ENCODE measurements at regions not wholly inside any gene's neighbourhood (a gene's known extent, or its start where the extent isn't known, plus 50 kb on each side); places are given as distances from the start of the nearest gene placed in this dataset.

GRCh38 chr12:114253976-114254778 is 151.8 kb downstream of the TBX5 start:
- TF ChIP-seq, protein P1, sequence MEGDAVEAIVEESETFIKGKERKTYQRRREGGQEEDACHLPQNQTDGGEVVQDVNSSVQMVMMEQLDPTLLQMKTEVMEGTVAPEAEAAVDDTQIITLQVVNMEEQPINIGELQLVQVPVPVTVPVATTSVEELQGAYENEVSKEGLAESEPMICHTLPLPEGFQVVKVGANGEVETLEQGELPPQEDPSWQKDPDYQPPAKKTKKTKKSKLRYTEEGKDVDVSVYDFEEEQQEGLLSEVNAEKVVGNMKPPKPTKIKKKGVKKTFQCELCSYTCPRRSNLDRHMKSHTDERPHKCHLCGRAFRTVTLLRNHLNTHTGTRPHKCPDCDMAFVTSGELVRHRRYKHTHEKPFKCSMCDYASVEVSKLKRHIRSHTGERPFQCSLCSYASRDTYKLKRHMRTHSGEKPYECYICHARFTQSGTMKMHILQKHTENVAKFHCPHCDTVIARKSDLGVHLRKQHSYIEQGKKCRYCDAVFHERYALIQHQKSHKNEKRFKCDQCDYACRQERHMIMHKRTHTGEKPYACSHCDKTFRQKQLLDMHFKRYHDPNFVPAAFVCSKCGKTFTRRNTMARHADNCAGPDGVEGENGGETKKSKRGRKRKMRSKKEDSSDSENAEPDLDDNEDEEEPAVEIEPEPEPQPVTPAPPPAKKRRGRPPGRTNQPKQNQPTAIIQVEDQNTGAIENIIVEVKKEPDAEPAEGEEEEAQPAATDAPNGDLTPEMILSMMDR (IDR thresholded peaks at IDR 0.05; ENCODE audit: low read depth, low read length), result no peak
- no peaks in the 10 kb centered on the region for H3K36me3 ChIP-seq
- DNase-seq, result no peak
- no peak overlapping the region for H3K27ac ChIP-seq
- no peak overlapping the region for H3K4me3 ChIP-seq (ENCODE audit: low read depth, low read length)
- no peaks in the 10 kb centered on the region for H3K9me3 ChIP-seq (ENCODE audit: severe bottlenecking)
- peaks cover 70% of the 10 kb centered on the region for H3K27me3 ChIP-seq (ENCODE audit: insufficient read depth, low read depth, severe bottlenecking)

DNA sequence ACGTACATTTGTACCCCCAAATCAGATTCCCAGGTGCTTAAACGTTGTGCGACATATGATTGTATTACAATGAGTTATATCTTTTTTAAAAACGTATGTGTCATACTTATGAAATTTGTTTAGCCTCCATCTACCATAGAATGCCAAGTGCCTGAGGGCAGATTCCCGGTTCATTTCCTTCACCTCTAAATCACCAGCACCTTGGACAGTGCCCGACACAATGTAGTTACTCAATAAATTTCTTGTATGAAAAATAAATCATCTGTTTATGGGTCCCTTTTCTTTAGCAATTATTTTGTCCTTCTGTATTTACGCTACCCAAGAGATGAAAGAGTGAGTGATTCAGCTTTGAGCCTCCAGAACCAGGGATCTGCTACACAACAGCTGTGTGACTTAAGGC is 157.4 kb downstream of the TBX5 start:
- H3K27ac ChIP-seq, result no peak overlapping the region
- H3K36me3 ChIP-seq, result no peaks in the 10 kb centered on the region
- no peaks in the 10 kb centered on the region for H3K9me3 ChIP-seq (ENCODE audit: severe bottlenecking)
- TF ChIP-seq, protein P1 (IDR thresholded peaks at IDR 0.05; ENCODE audit: low read depth, low read length), result no peak
- H3K27me3 ChIP-seq (ENCODE audit: insufficient read depth, low read depth, severe bottlenecking), result peaks cover 68% of the 10 kb centered on the region
- no peak for DNase-seq
- no peak overlapping the region for H3K4me3 ChIP-seq (ENCODE audit: low read depth, low read length)

GRCh38 chr12:114245555-114245954 is 160.4 kb downstream of the TBX5 start:
- Histone ChIP-seq H3K27ac (no peak overlapping the region), H3K9me3 (ENCODE audit: severe bottlenecking) (no peaks in the 10 kb centered on the region), H3K4me3 (ENCODE audit: low read depth, low read length) (no peak overlapping the region), H3K36me3 (no peaks in the 10 kb centered on the region), H3K27me3 (ENCODE audit: insufficient read depth, low read depth, severe bottlenecking) (peaks cover 66% of the 10 kb centered on the region)
- TF ChIP-seq, protein P1 (IDR thresholded peaks at IDR 0.05; ENCODE audit: low read depth, low read length), result no peak
- no peak for DNase-seq

GRCh38 chr12:114241973-114242434 is 163.9 kb downstream of the TBX5 start:
- Histone ChIP-seq H3K4me3 (ENCODE audit: low read depth, low read length) (no peak overlapping the region), H3K27ac (no peak overlapping the region), H3K27me3 (ENCODE audit: insufficient read depth, low read depth, severe bottlenecking) (peaks cover 70% of the 10 kb centered on the region), H3K36me3 (no peaks in the 10 kb centered on the region), H3K9me3 (ENCODE audit: severe bottlenecking) (no peaks in the 10 kb centered on the region)
- TF ChIP-seq, protein P1 (IDR thresholded peaks at IDR 0.05; ENCODE audit: low read depth, low read length), result no peak
- no peak for DNase-seq

GRCh38 chr12:114240288-114240687 is 165.7 kb downstream of the TBX5 start:
- no peak for DNase-seq
- Histone ChIP-seq H3K36me3 (no peaks in the 10 kb centered on the region), H3K4me3 (ENCODE audit: low read depth, low read length) (no peak overlapping the region), H3K27ac (no peak overlapping the region), H3K27me3 (ENCODE audit: insufficient read depth, low read depth, severe bottlenecking) (peaks cover 60% of the 10 kb centered on the region), H3K9me3 (ENCODE audit: severe bottlenecking) (no peaks in the 10 kb centered on the region)
- TF ChIP-seq, protein P1 (IDR thresholded peaks at IDR 0.05; ENCODE audit: low read depth, low read length), result no peak

Measured in WERI-Rb-1 (cell line).